ENCODE measurements at regions not wholly inside any gene's neighbourhood (a gene's known extent, or its start where the extent isn't known, plus 50 kb on each side); places are given as distances from the start of the nearest gene placed in this dataset.

DNA sequence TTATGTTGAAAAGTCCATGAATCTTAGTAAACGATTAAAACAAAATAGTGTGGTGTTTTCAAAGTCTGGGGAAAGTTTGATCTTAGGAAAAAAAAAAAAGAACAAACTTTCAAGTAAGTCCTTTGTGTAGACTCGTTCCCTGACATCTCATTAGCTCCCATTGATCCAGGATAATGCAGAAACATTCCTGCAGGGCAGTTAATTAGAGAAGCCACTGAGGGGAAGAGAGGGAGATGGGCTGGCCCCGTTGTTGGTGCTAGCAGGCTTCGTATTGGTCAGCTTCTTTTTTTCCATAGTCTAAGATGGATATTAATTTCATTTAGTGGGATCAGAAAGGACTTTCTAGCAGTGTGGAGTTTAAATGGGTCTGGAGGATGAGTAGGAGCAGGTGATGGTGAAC lies 340.2 kb downstream of the DRD1 start:
- no peak for DNase-seq

DNA sequence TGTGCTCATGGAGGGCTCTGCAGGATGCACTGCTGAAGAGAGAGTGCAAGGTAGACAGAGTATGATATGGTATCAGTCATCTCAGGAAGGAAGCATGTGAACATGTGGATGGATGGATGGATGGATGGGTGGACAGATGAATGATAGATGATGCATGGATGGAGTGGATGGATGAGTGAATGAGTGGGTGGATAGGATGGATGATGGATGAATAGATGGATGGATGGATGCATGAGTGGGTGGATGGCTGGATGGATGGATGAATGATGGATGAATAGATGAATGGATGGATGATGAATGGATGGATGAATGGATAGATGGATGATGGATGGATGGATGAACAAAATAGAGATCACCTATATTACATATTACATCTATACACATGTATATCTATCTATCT lies 341.3 kb downstream of the DRD1 start:
- DNase-seq: no peak

DNA sequence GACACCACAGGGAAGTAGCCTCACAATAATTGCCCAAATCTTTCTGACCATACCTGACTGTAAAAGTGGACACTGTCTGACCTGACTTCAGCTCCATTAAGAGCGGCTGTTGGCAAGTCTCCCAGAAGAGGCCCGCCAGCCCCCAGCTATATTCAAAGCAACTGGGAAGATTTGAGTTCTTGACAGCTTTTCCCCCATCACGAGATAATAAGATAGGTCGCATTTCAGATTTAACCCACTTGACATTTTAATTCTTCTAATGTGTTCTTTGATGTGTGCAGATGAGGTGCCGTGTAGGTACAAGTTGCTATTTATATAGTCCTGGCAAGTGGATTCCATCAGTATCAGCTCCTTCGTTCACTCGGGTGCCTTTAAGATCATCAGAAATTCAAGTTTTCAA lies 345.7 kb downstream of the DRD1 start:
- DNase-seq: no peak

GRCh38 chr5:175096469-175097165 lies 347.4 kb downstream of the DRD1 start:
- no peak for DNase-seq

DNA sequence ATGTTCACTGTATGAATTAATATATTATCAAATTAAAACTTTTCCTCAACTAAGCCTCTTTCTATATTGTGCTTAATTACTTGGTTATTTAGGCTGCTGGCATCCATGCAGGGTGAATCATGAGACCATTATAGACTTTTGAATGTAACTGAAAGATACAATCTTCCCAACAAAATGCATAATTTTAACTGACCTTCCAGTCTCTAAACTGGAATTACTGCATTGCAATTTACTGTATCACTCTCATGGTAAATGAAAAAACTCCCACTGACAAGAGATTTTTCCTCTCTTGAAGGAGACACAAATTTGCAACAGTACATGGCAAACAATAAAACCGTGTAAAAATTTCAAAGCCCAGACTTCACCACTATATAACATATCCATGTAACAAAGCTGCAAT lies 349.5 kb downstream of the DRD1 start:
- no peak for DNase-seq

DNA sequence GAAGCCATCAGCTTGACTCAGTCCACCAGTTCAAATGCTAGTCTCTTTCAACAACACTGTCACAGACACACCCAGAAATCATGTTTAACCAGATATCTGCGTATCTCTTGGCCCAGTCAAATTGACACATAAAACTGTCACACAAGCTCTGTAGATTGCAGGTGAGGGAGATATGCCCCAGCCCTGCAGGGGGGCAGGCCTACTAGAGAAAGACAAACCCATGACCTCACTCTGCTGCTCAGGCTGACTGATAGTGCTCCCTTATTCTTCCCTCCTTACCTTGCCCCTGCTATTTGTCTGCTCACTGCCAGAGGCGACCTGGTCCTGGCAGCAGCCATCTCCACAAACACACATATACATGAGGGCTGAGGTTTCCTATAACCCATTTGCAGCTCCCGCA lies 351.3 kb downstream of the DRD1 start:
- no peak for DNase-seq

GRCh38 chr5:175088963-175089362 lies 355.0 kb downstream of the DRD1 start:
- no peak for DNase-seq

DNA sequence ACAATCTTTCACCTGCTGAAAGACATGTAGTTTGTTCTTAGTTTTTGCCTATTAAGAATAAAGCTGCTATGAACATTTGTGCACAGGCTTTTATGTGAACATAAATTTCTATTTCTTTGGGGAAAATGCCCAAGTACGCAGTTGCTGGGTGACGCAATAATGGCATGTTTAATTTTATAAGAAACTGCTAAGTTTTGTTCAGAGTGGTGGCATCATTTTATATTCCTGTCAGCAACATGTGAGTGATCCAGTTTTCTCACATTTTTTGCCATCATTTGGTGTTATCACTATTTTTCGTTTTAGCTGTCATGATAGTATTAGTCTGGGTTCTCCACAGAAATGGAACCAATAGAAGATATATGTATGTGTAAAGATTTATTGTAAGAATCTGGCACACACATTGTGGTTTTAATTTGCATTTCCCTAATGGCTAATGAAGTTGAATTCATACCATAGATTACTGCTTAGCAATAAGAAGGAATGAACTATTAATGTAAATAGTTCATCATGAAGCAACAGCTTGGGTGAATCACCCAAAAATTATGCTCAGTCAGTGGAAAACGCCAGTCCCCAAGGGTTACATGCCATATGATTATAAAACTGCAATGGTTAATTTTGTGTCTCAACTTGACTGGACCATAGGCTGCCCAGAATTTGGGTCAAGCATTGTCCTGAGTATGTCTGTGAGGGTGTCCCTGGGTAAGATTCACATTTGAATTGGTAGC lies 358.6 kb downstream of the MSX2 start:
- no peak for DNase-seq

DNA sequence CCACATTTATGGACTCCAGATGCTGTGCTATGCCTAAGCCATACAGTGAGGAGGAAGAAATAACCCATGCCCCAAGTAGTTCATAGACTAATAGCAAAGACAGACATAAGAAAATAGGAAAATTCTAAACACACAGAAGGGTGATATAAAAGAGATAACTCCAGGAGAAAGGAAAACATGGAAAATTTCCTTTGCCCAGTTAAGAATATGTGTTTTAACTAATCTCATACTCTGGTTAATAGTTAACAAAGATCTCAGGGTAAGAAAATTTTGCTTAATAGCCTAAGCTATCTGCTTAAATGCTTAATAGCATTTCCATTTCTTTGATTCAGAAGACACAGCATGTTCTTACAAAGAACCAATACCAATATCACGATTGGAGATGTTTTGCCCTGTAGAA lies 358.0 kb downstream of the MSX2 start:
- no peak for DNase-seq

DNA sequence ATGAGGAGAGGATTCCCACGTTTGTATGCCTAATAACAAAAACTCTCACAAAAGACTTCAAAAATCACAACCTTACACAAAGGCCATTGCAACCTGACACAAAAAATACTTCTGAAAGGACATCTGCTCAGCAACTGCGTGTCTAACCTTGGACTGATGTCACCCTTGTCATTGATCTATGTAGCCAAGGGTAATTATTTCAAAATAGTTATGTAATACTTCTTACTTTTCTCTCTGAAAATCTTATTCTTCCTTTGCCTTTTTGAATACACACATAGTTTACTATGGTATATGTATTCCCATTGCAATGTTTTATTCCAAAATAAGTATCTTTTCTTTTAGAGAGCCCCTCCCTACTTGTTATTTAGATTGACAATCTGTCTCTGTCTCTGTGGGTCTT lies 355.3 kb downstream of the MSX2 start:
- no peak for DNase-seq

GRCh38 chr5:175070283-175070682 lies 345.9 kb downstream of the MSX2 start:
- DNase-seq: no peak

DNA sequence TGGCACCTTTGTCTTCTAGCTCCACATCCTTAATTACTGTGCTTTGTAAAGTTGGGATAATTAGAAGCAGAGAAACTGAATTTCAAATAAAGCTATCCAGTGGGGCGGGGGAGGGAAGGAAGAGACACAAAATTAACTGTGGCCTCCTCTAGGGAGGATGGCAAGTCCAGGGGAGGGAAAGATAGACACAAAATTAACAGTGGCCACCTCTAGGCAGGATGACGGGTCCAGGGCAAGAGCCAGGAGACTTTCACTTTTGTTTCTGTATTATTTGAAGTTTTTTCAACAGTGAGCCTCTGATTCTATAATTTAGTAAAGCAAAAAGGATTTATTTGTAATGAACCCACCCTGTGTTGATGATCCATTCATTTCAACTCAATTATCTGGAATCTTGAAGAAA lies 335.9 kb downstream of the MSX2 start:
- no peak for DNase-seq

GRCh38 chr5:175059687-175060211 lies 335.4 kb downstream of the MSX2 start:
- no peak for DNase-seq

GRCh38 chr5:175056831-175057230 lies 332.4 kb downstream of the MSX2 start:
- DNase-seq: no peak

- no peak for DNase-seq
Observed at GRCh38 chr5:175054243-175054642, 329.9 kb downstream of the MSX2 start.

GRCh38 chr5:175052351-175052750 lies 328.0 kb downstream of the MSX2 start:
- no peak for DNase-seq

DNA sequence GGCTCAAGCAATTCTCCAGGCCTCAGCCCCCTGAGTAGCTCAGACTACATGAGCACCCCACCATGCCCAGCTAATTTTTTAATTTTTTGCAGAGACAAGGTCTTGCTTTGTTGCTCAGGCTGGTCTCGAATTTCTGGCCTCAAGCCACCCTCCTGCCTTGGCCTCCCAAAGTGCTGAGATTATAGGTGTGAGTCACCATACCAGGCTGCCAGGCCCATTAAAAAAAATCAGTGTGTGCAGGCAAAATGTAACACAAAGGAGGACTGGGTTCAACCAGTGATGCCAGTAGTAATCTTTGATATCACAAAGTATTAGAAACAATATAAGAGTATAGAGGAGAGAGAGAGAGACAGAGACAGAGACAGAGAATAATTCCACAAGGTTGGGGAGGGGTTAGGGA lies 322.7 kb downstream of the MSX2 start:
- no peak for DNase-seq

- no peak for DNase-seq
Observed at GRCh38 chr5:175045820-175046219, 321.4 kb downstream of the MSX2 start.

DNA sequence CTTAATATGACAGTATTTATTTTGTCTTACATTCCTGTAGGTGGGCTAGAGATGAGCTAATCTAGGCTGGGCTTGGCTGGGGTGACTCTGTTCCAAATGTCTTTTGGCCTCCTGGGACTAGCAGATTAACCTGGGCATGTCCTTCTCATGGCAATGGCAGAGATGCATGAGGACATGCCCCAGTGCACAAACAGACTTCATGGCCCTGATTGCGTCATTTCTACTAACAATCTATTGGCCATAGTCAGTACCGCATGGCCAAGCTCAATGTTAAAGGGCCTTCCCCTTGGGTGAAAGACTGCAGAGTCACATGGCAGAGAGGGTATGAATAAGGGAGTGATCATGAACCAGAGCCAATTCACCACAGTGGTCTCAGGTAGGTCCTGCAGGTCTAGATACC lies 313.4 kb downstream of the MSX2 start:
- no peak for DNase-seq

DNA sequence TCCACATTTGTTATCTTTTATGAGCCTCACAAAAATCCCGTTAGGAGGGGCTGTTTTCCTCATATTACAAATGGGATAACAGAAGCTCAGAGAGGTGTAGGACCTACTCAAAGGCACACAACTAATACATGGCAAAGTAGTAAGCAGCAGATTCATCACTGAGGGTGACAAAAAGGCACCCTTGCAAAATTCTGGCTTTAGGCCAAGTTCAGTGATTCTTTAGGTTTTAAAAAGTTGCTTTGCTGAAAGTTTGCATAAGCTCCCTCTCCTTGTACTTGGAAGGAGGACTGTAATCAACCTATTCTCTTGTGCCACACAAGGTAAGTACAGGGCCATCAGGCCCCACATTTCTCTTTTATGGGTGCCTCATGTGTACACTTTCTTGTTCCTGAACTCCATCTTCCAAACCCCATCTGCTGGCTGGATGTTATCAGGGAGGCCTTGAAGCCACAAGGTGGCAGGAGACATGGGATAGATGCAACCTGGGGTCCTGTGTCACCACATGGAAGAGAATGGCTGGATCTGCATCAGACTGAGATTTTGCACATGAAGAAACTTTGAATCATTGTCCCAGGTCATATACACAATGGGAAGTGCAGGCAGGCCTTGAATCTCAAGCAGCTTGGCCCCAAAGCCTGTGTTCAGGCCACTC lies 311.6 kb downstream of the MSX2 start:
- no peak for DNase-seq

- no peak for DNase-seq
Observed at GRCh38 chr5:175034924-175035323, 310.5 kb downstream of the MSX2 start.

- no peak for DNase-seq
Observed at GRCh38 chr5:175032741-175033151, 308.4 kb downstream of the MSX2 start.

- no peak for DNase-seq
Observed at GRCh38 chr5:175032013-175032412, 307.6 kb downstream of the MSX2 start.

DNA sequence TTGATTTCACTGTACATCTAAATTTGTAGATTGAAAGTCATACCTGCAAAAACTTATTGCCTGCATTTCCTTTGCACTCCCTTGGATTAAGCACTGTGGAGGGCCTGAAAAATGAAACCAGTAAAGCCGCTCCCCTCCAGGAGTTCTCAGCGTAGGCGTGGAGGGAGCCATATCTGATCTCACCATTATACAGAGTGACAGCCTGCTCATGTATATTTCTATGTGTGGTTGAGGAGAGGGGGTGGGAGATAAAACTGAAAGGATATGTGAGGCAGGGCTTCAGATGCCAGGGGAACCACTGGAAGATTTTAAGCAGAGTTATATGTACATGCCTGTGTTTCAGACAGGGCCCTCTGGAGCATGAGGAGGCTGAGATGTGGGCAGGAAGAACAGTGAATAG lies 303.0 kb downstream of the MSX2 start:
- no peak for DNase-seq

Data from NCI-H2171 (cell line).